ENCODE measurements at regions not wholly inside any gene's neighbourhood (a gene's known extent, or its start where the extent isn't known, plus 50 kb on each side); places are given as distances from the start of the nearest gene placed in this dataset.

DNA sequence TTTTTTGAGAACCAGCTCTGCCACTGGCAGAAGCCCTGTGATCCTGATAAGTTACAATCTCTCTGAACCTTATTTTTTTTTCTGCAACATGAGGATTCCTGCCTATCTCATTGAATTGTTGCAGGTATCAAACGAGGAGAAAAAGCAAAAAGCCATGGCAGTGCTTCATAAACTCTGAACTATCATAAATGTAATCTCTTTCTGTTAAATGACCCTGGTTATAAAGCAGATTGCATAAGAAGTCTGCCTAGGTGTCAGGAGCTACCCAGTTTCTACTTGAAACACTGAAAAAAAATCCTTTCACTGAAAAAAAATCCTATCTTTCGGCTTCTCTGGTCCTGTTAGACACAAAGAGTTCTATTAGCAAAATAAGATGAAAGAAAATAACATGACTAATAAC is 172.7 kb downstream of the FAM43A start:
- Histone ChIP-seq H3K9me3 (ENCODE audit: control insufficient read depth, insufficient read depth, low read depth, low read length) (no peaks in the 10 kb centered on the region), H3K4me1 (ENCODE audit: control insufficient read depth, insufficient read depth, low read length) (no peaks in the 10 kb centered on the region), H3K4me3 (ENCODE audit: low read depth, low read length) (no peak overlapping the region), H3K36me3 (ENCODE audit: control insufficient read depth in 2 of 2, insufficient read depth in 1 of 2, low read length in 2 of 2) (no peaks in the 10 kb centered on the region), H3K27ac (ENCODE audit: extremely low read depth, low read depth, low read length) (no peak overlapping the region)
- ChIA-PET CTCF (no interaction called here), POLR2A (no interaction called here)
- TF ChIP-seq ZNF366 (tag by site-specific recombination; conservative IDR thresholded peaks at IDR 0.05) (no peak), TRIM28 (IDR thresholded peaks at IDR 0.05; ENCODE audit: borderline replicate concordance, low read length) (no peak), ZNF629 (tag by site-specific recombination; IDR thresholded peaks at IDR 0.05) (no peak), ZNF660 (tag by site-specific recombination; IDR thresholded peaks at IDR 0.05) (no peak), ZNF341 (tag by site-specific recombination; IDR thresholded peaks at IDR 0.05; ENCODE audit: low read depth) (no peak), ZNF561 (tag by site-specific recombination; IDR thresholded peaks at IDR 0.05; ENCODE audit: borderline replicate concordance) (no peak), ZFP3 (tag by site-specific recombination; IDR thresholded peaks at IDR 0.05; ENCODE audit: low read depth) (no peak)

DNA sequence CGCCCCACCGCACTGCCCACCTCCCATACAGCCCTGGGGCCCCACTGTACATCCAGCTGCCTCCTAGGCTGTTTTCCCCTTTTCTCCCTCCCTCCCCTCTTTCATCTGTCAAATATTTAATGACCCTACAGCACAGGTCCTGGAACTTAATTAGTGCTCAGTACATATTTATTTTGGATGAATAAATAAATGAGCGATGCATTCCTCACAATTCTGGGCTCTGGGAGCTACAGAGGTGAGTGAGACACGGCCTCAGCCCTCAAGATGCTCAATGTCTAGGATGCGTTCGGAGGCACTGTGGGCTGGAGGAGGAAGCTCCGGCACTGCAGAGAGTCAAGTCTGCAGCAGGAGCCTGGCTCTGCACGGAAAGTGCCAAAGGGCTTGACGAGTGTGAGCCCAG is 175.0 kb downstream of the FAM43A start:
- TF ChIP-seq SCRT1 (tag by site-specific recombination; IDR thresholded peaks at IDR 0.05; ENCODE audit: borderline replicate concordance), result no peak
- TF ChIP-seq ZNF311 (tag by site-specific recombination; IDR thresholded peaks at IDR 0.05; ENCODE audit: borderline replicate concordance), result no peak
- TF ChIP-seq ZNF76 (tag by site-specific recombination; IDR thresholded peaks at IDR 0.05; ENCODE audit: borderline replicate concordance, low read depth), result no peak
- no peak for TF ChIP-seq ZNF549 (tag by site-specific recombination; IDR thresholded peaks at IDR 0.05)
- TF ChIP-seq KLF1 (tag by site-specific recombination; IDR thresholded peaks at IDR 0.05), result no peak
- no peak for TF ChIP-seq KLF7 (tag by site-specific recombination; IDR thresholded peaks at IDR 0.05; ENCODE audit: borderline replicate concordance)
- no peak for TF ChIP-seq ZNF548 (tag by site-specific recombination; IDR thresholded peaks at IDR 0.05)
- TF ChIP-seq, protein P1, sequence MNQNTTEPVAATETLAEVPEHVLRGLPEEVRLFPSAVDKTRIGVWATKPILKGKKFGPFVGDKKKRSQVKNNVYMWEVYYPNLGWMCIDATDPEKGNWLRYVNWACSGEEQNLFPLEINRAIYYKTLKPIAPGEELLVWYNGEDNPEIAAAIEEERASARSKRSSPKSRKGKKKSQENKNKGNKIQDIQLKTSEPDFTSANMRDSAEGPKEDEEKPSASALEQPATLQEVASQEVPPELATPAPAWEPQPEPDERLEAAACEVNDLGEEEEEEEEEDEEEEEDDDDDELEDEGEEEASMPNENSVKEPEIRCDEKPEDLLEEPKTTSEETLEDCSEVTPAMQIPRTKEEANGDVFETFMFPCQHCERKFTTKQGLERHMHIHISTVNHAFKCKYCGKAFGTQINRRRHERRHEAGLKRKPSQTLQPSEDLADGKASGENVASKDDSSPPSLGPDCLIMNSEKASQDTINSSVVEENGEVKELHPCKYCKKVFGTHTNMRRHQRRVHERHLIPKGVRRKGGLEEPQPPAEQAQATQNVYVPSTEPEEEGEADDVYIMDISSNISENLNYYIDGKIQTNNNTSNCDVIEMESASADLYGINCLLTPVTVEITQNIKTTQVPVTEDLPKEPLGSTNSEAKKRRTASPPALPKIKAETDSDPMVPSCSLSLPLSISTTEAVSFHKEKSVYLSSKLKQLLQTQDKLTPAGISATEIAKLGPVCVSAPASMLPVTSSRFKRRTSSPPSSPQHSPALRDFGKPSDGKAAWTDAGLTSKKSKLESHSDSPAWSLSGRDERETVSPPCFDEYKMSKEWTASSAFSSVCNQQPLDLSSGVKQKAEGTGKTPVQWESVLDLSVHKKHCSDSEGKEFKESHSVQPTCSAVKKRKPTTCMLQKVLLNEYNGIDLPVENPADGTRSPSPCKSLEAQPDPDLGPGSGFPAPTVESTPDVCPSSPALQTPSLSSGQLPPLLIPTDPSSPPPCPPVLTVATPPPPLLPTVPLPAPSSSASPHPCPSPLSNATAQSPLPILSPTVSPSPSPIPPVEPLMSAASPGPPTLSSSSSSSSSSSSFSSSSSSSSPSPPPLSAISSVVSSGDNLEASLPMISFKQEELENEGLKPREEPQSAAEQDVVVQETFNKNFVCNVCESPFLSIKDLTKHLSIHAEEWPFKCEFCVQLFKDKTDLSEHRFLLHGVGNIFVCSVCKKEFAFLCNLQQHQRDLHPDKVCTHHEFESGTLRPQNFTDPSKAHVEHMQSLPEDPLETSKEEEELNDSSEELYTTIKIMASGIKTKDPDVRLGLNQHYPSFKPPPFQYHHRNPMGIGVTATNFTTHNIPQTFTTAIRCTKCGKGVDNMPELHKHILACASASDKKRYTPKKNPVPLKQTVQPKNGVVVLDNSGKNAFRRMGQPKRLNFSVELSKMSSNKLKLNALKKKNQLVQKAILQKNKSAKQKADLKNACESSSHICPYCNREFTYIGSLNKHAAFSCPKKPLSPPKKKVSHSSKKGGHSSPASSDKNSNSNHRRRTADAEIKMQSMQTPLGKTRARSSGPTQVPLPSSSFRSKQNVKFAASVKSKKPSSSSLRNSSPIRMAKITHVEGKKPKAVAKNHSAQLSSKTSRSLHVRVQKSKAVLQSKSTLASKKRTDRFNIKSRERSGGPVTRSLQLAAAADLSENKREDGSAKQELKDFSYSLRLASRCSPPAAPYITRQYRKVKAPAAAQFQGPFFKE (tag by site-specific recombination; IDR thresholded peaks at IDR 0.05; ENCODE audit: borderline replicate concordance), result no peak
- no peak for TF ChIP-seq ZNF23 (tag by site-specific recombination; IDR thresholded peaks at IDR 0.05; ENCODE audit: borderline replicate concordance)
- TF ChIP-seq ZNF560 (tag by site-specific recombination; IDR thresholded peaks at IDR 0.05; ENCODE audit: borderline replicate concordance), result no peak
- TF ChIP-seq TCF7L2 (IDR thresholded peaks at IDR 0.05; ENCODE audit: borderline replicate concordance, low read depth, low read length), result no peak
- no peak for TF ChIP-seq ZFP41 (tag by site-specific recombination; IDR thresholded peaks at IDR 0.05; ENCODE audit: borderline replicate concordance)
- no peak for TF ChIP-seq ZNF521 (tag by site-specific recombination; IDR thresholded peaks at IDR 0.05)
- TF ChIP-seq, protein P2, sequence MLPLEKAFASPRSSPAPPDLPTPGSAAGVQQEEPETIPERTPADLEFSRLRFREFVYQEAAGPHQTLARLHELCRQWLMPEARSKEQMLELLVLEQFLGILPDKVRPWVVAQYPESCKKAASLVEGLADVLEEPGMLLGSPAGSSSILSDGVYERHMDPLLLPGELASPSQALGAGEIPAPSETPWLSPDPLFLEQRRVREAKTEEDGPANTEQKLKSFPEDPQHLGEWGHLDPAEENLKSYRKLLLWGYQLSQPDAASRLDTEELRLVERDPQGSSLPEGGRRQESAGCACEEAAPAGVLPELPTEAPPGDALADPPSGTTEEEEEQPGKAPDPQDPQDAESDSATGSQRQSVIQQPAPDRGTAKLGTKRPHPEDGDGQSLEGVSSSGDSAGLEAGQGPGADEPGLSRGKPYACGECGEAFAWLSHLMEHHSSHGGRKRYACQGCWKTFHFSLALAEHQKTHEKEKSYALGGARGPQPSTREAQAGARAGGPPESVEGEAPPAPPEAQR (tag by site-specific recombination; IDR thresholded peaks at IDR 0.05), result no peak
- TF ChIP-seq, protein P3, sequence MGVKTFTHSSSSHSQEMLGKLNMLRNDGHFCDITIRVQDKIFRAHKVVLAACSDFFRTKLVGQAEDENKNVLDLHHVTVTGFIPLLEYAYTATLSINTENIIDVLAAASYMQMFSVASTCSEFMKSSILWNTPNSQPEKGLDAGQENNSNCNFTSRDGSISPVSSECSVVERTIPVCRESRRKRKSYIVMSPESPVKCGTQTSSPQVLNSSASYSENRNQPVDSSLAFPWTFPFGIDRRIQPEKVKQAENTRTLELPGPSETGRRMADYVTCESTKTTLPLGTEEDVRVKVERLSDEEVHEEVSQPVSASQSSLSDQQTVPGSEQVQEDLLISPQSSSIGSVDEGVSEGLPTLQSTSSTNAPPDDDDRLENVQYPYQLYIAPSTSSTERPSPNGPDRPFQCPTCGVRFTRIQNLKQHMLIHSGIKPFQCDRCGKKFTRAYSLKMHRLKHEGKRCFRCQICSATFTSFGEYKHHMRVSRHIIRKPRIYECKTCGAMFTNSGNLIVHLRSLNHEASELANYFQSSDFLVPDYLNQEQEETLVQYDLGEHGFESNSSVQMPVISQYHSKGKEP (tag by site-specific recombination; IDR thresholded peaks at IDR 0.05), result no peak
- POLR2A ChIA-PET, result interaction anchor here (1.4 kb wide), 1 partner anchor 8 kb away, joined by 3 read pairs; no protein-coding TSS in a partner anchor

More for the DNA sequence above, 175.0 kb downstream of the FAM43A start:
- CTCF ChIA-PET, result no interaction called here
- no peaks in the 10 kb centered on the region for H3K36me3 ChIP-seq (ENCODE audit: control insufficient read depth in 2 of 2, insufficient read depth in 1 of 2, low read length in 2 of 2)
- H3K4me1 ChIP-seq (ENCODE audit: control insufficient read depth, insufficient read depth, low read length), result no peaks in the 10 kb centered on the region
- H3K4me3 ChIP-seq (ENCODE audit: low read depth, low read length), result no peak overlapping the region
- no peaks in the 10 kb centered on the region for H3K9me3 ChIP-seq (ENCODE audit: control insufficient read depth, insufficient read depth, low read depth, low read length)
- no peak overlapping the region for H3K27ac ChIP-seq (ENCODE audit: extremely low read depth, low read depth, low read length)
